H9 (cell line): ENCODE measurements at regions not wholly inside any gene's neighbourhood (a gene's known extent, or its start where the extent isn't known, plus 50 kb on each side); places are given as distances from the start of the nearest gene placed in this dataset.

ENCODE experiments used
- DNase-seq: peaks from one replicate; pipeline ENCODE4 v3.0.0-alpha.2; 2017
- H2AFZ ChIP-seq: one replicate; pipeline ENCODE4 v1.6.1; 2013; ENCODE audit warnings: mild to moderate bottlenecking, low read length, control low read depth, moderate library complexity
- H2AK5ac ChIP-seq: 2 replicates; pipeline ENCODE4 v1.6.1; 2013; ENCODE audit warnings: low read length, control low read depth, mixed read lengths; ENCODE audit not compliant: insufficient read length
- H2BK120ac ChIP-seq: one replicate; pipeline ENCODE4 v1.6.1; 2013; ENCODE audit warnings: low read depth, mild to moderate bottlenecking, low read length, control low read depth, inconsistent platforms; ENCODE audit not compliant: poor library complexity, severe bottlenecking
- H2BK12ac ChIP-seq: 2 replicates; pipeline ENCODE4 v1.6.1; 2013; ENCODE audit warnings: low read length, control low read depth, mixed read lengths, low read depth; ENCODE audit not compliant: insufficient read length
- H2BK15ac ChIP-seq: 2 replicates; pipeline ENCODE4 v1.6.1; 2013; ENCODE audit warnings: low read depth, low read length, control low read depth
- H2BK20ac ChIP-seq: one replicate; pipeline ENCODE4 v1.6.1; 2013; ENCODE audit warnings: low read depth, mild to moderate bottlenecking, low read length, control low read depth, inconsistent platforms; ENCODE audit not compliant: poor library complexity, severe bottlenecking
- H2BK5ac ChIP-seq: 2 replicates; pipeline ENCODE4 v1.6.1; 2013; ENCODE audit warnings: low read length, control low read depth, mixed read lengths; ENCODE audit not compliant: insufficient read length
- H3K14ac ChIP-seq: 2 replicates; pipeline ENCODE4 v1.6.1; 2013; ENCODE audit warnings: low read length, control low read depth; ENCODE audit not compliant: insufficient read depth
- H3K18ac ChIP-seq: 2 replicates; pipeline ENCODE4 v1.6.1; 2013; ENCODE audit warnings: low read depth, mild to moderate bottlenecking, mixed read lengths, low read length, control low read depth; ENCODE audit not compliant: insufficient read length
- H3K23ac ChIP-seq: 2 replicates; pipeline ENCODE4 v1.6.1; 2013; ENCODE audit warnings: low read length, control low read depth, mixed read lengths, low read depth; ENCODE audit not compliant: insufficient read length
- H3K23me2 ChIP-seq: 2 replicates; pipeline ENCODE4 v1.6.1; 2013; ENCODE audit warnings: low read depth, mild to moderate bottlenecking, mixed read lengths, low read length, control low read depth; ENCODE audit not compliant: insufficient read length, poor library complexity, severe bottlenecking
- H3K27ac ChIP-seq: 2 replicates; pipeline ENCODE4 v1.5.1; 2013; ENCODE audit warnings: low read length, control low read depth, mixed read lengths, low read depth; ENCODE audit not compliant: insufficient read length
- H3K27me3 ChIP-seq: 2 replicates; pipeline ENCODE4 v1.6.1; 2013; ENCODE audit warnings: low read length, control low read depth, inconsistent platforms; ENCODE audit not compliant: insufficient read depth
- H3K4ac ChIP-seq: 2 replicates; pipeline ENCODE4 v1.6.1; 2013; ENCODE audit warnings: low read depth, mild to moderate bottlenecking, control low read depth, inconsistent platforms, low read length, moderate library complexity
- H3K4me1 ChIP-seq: 2 replicates; pipeline ENCODE4 v1.6.1; 2013; ENCODE audit warnings: low read length, control low read depth, inconsistent platforms; ENCODE audit not compliant: insufficient read depth
- H3K4me2 ChIP-seq: 2 replicates; pipeline ENCODE4 v1.6.1; 2013; ENCODE audit warnings: low read length, control low read depth, mixed read lengths; ENCODE audit not compliant: insufficient read length, insufficient read depth
- H3K56ac ChIP-seq: 2 replicates; pipeline ENCODE4 v1.6.1; 2013; ENCODE audit warnings: low read depth, mild to moderate bottlenecking, mixed read lengths, low read length, control low read depth; ENCODE audit not compliant: insufficient read length
- H3K79me1 ChIP-seq: 2 replicates; pipeline ENCODE4 v1.6.1; 2013; ENCODE audit warnings: low read depth, mild to moderate bottlenecking, moderate library complexity, low read length, control low read depth, inconsistent platforms; ENCODE audit not compliant: insufficient read depth, poor library complexity, severe bottlenecking
- H3K79me2 ChIP-seq: 2 replicates; pipeline ENCODE4 v1.6.1; 2013; ENCODE audit warnings: low read length, control low read depth, inconsistent platforms; ENCODE audit not compliant: insufficient read depth
- H3K9ac ChIP-seq: 2 replicates; pipeline ENCODE4 v1.6.1; 2013; ENCODE audit warnings: low read length, control low read depth, mixed read lengths; ENCODE audit not compliant: insufficient read length; ENCODE audit errors: extremely low read depth
- H3K9me3 ChIP-seq: one replicate; pipeline ENCODE4 v1.6.1; 2013; ENCODE audit warnings: low read depth, low read length, inconsistent platforms; ENCODE audit not compliant: control insufficient read depth
- H3T11ph ChIP-seq: one replicate; pipeline ENCODE4 v1.6.1; 2013; ENCODE audit warnings: mild to moderate bottlenecking, low read length, control low read depth, inconsistent platforms
- H4K20me1 ChIP-seq: one replicate; pipeline ENCODE4 v1.6.1; 2013; ENCODE audit not compliant: control insufficient read depth, insufficient read length, insufficient read depth
- H4K5ac ChIP-seq: 2 replicates; pipeline ENCODE4 v1.6.1; 2013; ENCODE audit warnings: low read depth, mild to moderate bottlenecking, mixed read lengths, low read length, control low read depth; ENCODE audit not compliant: insufficient read length
- H4K8ac ChIP-seq: replicated peaks from 2 replicates; pipeline ENCODE4 v1.6.1; 2013; ENCODE audit warnings: low read length, control low read depth, mixed read lengths, low read depth; ENCODE audit not compliant: insufficient read length
- H4K91ac ChIP-seq: 2 replicates; pipeline ENCODE4 v1.6.1; 2013; ENCODE audit warnings: low read depth, mild to moderate bottlenecking, moderate library complexity, mixed read lengths, low read length, control low read depth; ENCODE audit not compliant: insufficient read length
- H3K27ac Mint-ChIP-seq, 3 experiments: 2 replicates in 2 of 3; 3 replicates in 1 of 3; pipeline ENCODE4 v1.8.0; 2020 to 2021; ENCODE audit warnings: mixed read lengths in 3 of 3, mild to moderate bottlenecking in 1 of 3, moderate library complexity in 1 of 3
- H3K27me3 Mint-ChIP-seq: 2 replicates; pipeline ENCODE4 v1.8.0; 2021; ENCODE audit warnings: low read depth, mild to moderate bottlenecking, moderate library complexity, mixed read lengths
- H3K36me3 Mint-ChIP-seq, 3 experiments: 2 replicates in 2 of 3; 3 replicates in 1 of 3; pipeline ENCODE4 v1.8.0; 2020 to 2021; ENCODE audit warnings: low read depth in 3 of 3, mixed read lengths in 3 of 3; ENCODE audit not compliant: insufficient read depth in 1 of 3
- H3K4me1 Mint-ChIP-seq, 2 experiments: 2 replicates each; pipeline ENCODE4 v1.8.0; 2020; ENCODE audit warnings: mixed read lengths in 2 of 2
- H3K4me3 Mint-ChIP-seq, 2 experiments: 2 replicates in 1 of 2; 3 replicates in 1 of 2; pipeline ENCODE4 v1.8.0; 2020 to 2021; ENCODE audit warnings: mild to moderate bottlenecking in 2 of 2, mixed read lengths in 2 of 2, moderate library complexity in 1 of 2
- H3K9me3 Mint-ChIP-seq, 2 experiments: 2 replicates in 1 of 2; 3 replicates in 1 of 2; pipeline ENCODE4 v1.8.0; 2020; ENCODE audit warnings: mild to moderate bottlenecking in 2 of 2, mixed read lengths in 2 of 2, moderate library complexity in 1 of 2
- WGBS: extraction: QIAGEN DNeasy Blood & Tissue Kit; methylation state at CpG from one replicate; pipeline ENCODE4 v1.1.7; 2013; ENCODE audit warnings: missing lambda C conversion rate, low lambda C conversion rate, mixed read lengths; ENCODE audit not compliant: insufficient read length; ENCODE audit errors: extremely low coverage; 5-methylcytosine and 5-hydroxymethylcytosine counted together
- TF ChIP-seq, protein P1 (sequence below): fragments of 200-600 bp; sonication (generic); conservative IDR thresholded peaks from 3 replicates; pipeline ENCODE4 v1.8.0; 2021; ENCODE audit warnings: antibody characterized with exemption, mild to moderate bottlenecking

DNA sequence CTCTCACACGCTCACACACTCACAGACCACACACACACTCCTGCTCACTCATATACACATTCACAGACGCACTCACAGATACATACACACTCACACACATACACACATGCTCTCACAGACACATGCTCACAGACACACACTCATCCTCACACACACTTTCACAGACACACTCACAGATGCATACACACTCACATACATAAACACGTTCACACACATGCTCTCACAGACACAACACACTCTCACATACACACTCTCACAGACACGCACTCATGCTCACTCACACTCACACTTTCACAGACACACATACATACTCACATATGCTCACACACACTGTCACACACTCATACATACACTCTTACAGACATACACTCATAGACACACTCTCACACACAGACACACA is 82.2 kb downstream of the IRX2 start:
- 100% methylated on average over 2 of the region's 4 CpGs for WGBS
- Histone ChIP-seq H3K79me2 (no peaks in the 10 kb centered on the region), H4K5ac (no peak overlapping the region), H3K4me2 (no peak overlapping the region), H3K14ac (no peak overlapping the region), H3K23me2 (no peaks in the 10 kb centered on the region), H3K9ac (no peak overlapping the region), H3K9me3 (no peaks in the 10 kb centered on the region), H2AK5ac (no peak overlapping the region), H4K20me1 (no peaks in the 10 kb centered on the region), H4K91ac (no peak overlapping the region), H2BK15ac (no peak overlapping the region), H3K4ac (no peak overlapping the region), H2BK5ac (no peak overlapping the region), H3K79me1 (no peaks in the 10 kb centered on the region), H3T11ph (no peak overlapping the region), H3K27ac (no peak overlapping the region), H4K8ac (no peak overlapping the region), H3K23ac (no peak overlapping the region), H3K56ac (no peak overlapping the region), H2AFZ (no peak overlapping the region), H3K27me3 (no peaks in the 10 kb centered on the region), H2BK12ac (no peak overlapping the region), H3K18ac (no peak overlapping the region), H3K4me1 (no peaks in the 10 kb centered on the region), H2BK20ac (no peak overlapping the region), H2BK120ac (no peak overlapping the region)
- no peaks in the 10 kb centered on the region; a peak in 1 of 5 replicates for H3K9me3 Mint-ChIP-seq
- no peaks in the 10 kb centered on the region; the same call in 1 of the 2 replicates for H3K27me3 Mint-ChIP-seq
- peaks cover 2 to 10% of the 10 kb centered on the region in 2 experiments; a peak in 3 of 4 replicates for H3K4me1 Mint-ChIP-seq
- DNase-seq, result no peak
- H3K27ac Mint-ChIP-seq, result no peak overlapping the region
- TF ChIP-seq, protein P1, sequence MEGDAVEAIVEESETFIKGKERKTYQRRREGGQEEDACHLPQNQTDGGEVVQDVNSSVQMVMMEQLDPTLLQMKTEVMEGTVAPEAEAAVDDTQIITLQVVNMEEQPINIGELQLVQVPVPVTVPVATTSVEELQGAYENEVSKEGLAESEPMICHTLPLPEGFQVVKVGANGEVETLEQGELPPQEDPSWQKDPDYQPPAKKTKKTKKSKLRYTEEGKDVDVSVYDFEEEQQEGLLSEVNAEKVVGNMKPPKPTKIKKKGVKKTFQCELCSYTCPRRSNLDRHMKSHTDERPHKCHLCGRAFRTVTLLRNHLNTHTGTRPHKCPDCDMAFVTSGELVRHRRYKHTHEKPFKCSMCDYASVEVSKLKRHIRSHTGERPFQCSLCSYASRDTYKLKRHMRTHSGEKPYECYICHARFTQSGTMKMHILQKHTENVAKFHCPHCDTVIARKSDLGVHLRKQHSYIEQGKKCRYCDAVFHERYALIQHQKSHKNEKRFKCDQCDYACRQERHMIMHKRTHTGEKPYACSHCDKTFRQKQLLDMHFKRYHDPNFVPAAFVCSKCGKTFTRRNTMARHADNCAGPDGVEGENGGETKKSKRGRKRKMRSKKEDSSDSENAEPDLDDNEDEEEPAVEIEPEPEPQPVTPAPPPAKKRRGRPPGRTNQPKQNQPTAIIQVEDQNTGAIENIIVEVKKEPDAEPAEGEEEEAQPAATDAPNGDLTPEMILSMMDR, result no peak
- no peaks in the 10 kb centered on the region for H3K36me3 Mint-ChIP-seq
- no peak overlapping the region for H3K4me3 Mint-ChIP-seq
